ENCODE measurements at regions not wholly inside any gene's neighbourhood (a gene's known extent, or its start where the extent isn't known, plus 50 kb on each side); places are given as distances from the start of the nearest gene placed in this dataset.
"Not testable (repeated sequence)": the region's sequence is repeated elsewhere in the genome, so short reads cannot be mapped to it uniquely, and the experiment has no call there.

GRCh38 chr4:181860668-181861067 is 382.5 kb upstream of the TENM3 start:
- no peak for DNase-seq (ENCODE audit: low read depth)

- DNase-seq (ENCODE audit: low read depth): no peak
Measured at GRCh38 chr4:181863856-181864255, 379.3 kb upstream of the TENM3 start.

- no peak for DNase-seq (ENCODE audit: low read depth)
Measured at GRCh38 chr4:181870326-181870725, 372.9 kb upstream of the TENM3 start.

- DNase-seq (ENCODE audit: low read depth): no peak
Measured at GRCh38 chr4:181874602-181875001, 368.6 kb upstream of the TENM3 start.

GRCh38 chr4:181877329-181877848 is 365.8 kb upstream of the TENM3 start:
- DNase-seq (ENCODE audit: low read depth): no peak

GRCh38 chr4:181890031-181890430 is 353.2 kb upstream of the TENM3 start:
- DNase-seq (ENCODE audit: low read depth): no peak

GRCh38 chr4:181890911-181891310 is 352.3 kb upstream of the TENM3 start:
- no peak for DNase-seq (ENCODE audit: low read depth)

- DNase-seq (ENCODE audit: low read depth): no peak
Measured at GRCh38 chr4:181896614-181897013, 346.6 kb upstream of the TENM3 start.

- DNase-seq (ENCODE audit: low read depth): no peak
Measured at GRCh38 chr4:181897935-181898334, 345.3 kb upstream of the TENM3 start.

GRCh38 chr4:181902404-181902803 is 340.8 kb upstream of the TENM3 start:
- DNase-seq (ENCODE audit: low read depth): not testable (repeated sequence)

GRCh38 chr4:181905708-181906107 is 337.5 kb upstream of the TENM3 start:
- no peak for DNase-seq (ENCODE audit: low read depth)

GRCh38 chr4:181908168-181908567 is 335.0 kb upstream of the TENM3 start:
- DNase-seq (ENCODE audit: low read depth): no peak

- DNase-seq (ENCODE audit: low read depth): no peak
Measured at GRCh38 chr4:181909368-181909767, 333.8 kb upstream of the TENM3 start.

GRCh38 chr4:181911420-181911819 is 331.8 kb upstream of the TENM3 start:
- DNase-seq (ENCODE audit: low read depth): no peak

- DNase-seq (ENCODE audit: low read depth): no peak
Measured at GRCh38 chr4:181933471-181933870, 309.7 kb upstream of the TENM3 start.

GRCh38 chr4:181938631-181939030 is 304.6 kb upstream of the TENM3 start:
- DNase-seq (ENCODE audit: low read depth): no peak

- DNase-seq (ENCODE audit: low read depth): no peak
Measured at GRCh38 chr4:181939199-181939945, 303.8 kb upstream of the TENM3 start.

- DNase-seq (ENCODE audit: low read depth): no peak
Measured at GRCh38 chr4:181944527-181944926, 298.7 kb upstream of the TENM3 start.

GRCh38 chr4:181946902-181947301 is 296.3 kb upstream of the TENM3 start:
- no peak for DNase-seq (ENCODE audit: low read depth)

GRCh38 chr4:181948839-181949382 is 294.3 kb upstream of the TENM3 start:
- DNase-seq (ENCODE audit: low read depth): no peak

- no peak for DNase-seq (ENCODE audit: low read depth)
Measured at GRCh38 chr4:181949704-181950312, 293.4 kb upstream of the TENM3 start.

- no peak for DNase-seq (ENCODE audit: low read depth)
Measured at GRCh38 chr4:181950372-181951127, 292.7 kb upstream of the TENM3 start.

GRCh38 chr4:181951265-181951664 is 291.9 kb upstream of the TENM3 start:
- DNase-seq (ENCODE audit: low read depth): no peak
